ENCODE measurements at regions not wholly inside any gene's neighbourhood (a gene's known extent, or its start where the extent isn't known, plus 50 kb on each side); places are given as distances from the start of the nearest gene placed in this dataset.

GRCh38 chr3:147662705-147663104, 253.5 kb downstream of the ZIC1 start:
- H3K4me1 ChIP-seq (ENCODE audit: insufficient read depth, low read length, poor library complexity, severe bottlenecking) = no peaks in the 10 kb centered on the region
- no peaks in the 10 kb centered on the region for H3K27me3 ChIP-seq (replicated peaks; ENCODE audit: insufficient read depth, low read depth, low read length, poor library complexity)
- H3K9me3 ChIP-seq (ENCODE audit: low read depth, low read length, poor library complexity, severe bottlenecking) = no peaks in the 10 kb centered on the region
- no peak for DNase-seq (ENCODE audit: low spot score)
- H3K36me3 ChIP-seq (ENCODE audit: insufficient read depth, low read length, poor library complexity, severe bottlenecking) = no peaks in the 10 kb centered on the region
- ChIA-PET CTCF (no interaction called here), POLR2A (ENCODE audit: low non-redundant PET) (no interaction called here)
- no peak overlapping the region for H3K27ac ChIP-seq (ENCODE audit: low read depth, low read length, poor library complexity, severe bottlenecking)
- H3K4me3 ChIP-seq (ENCODE audit: low read depth, low read length, poor library complexity, severe bottlenecking) = no peak overlapping the region
- BruUV-seq (replicated peaks) = no TSS peak
- TF ChIP-seq CTCF (conservative IDR thresholded peaks at IDR 0.05; ENCODE audit: low read depth, low read length) = no peak
- intact Hi-C loops (cut with micrococcal nuclease; ENCODE audit: unreplicated experiment) = no loop called here

GRCh38 chr3:147669077-147669476, 259.9 kb downstream of the ZIC1 start:
- H3K27me3 ChIP-seq (replicated peaks; ENCODE audit: insufficient read depth, low read depth, low read length, poor library complexity) = no peaks in the 10 kb centered on the region
- no peaks in the 10 kb centered on the region for H3K4me1 ChIP-seq (ENCODE audit: insufficient read depth, low read length, poor library complexity, severe bottlenecking)
- no peaks in the 10 kb centered on the region for H3K9me3 ChIP-seq (ENCODE audit: low read depth, low read length, poor library complexity, severe bottlenecking)
- no peak overlapping the region for H3K27ac ChIP-seq (ENCODE audit: low read depth, low read length, poor library complexity, severe bottlenecking)
- ChIA-PET CTCF (no interaction called here), POLR2A (ENCODE audit: low non-redundant PET) (no interaction called here)
- no peaks in the 10 kb centered on the region for H3K36me3 ChIP-seq (ENCODE audit: insufficient read depth, low read length, poor library complexity, severe bottlenecking)
- BruUV-seq (replicated peaks) = no TSS peak
- TF ChIP-seq CTCF (conservative IDR thresholded peaks at IDR 0.05; ENCODE audit: low read depth, low read length) = no peak
- TF ChIP-seq EZH2 (IDR thresholded peaks at IDR 0.05; ENCODE audit: borderline replicate concordance, low read depth, low read length, poor library complexity, severe bottlenecking) = no peak
- intact Hi-C loops (cut with micrococcal nuclease; ENCODE audit: unreplicated experiment) = no loop called here
- no peak for DNase-seq (ENCODE audit: low spot score)
- H3K4me3 ChIP-seq (ENCODE audit: low read depth, low read length, poor library complexity, severe bottlenecking) = no peak overlapping the region

GRCh38 chr3:147672035-147672434, 262.9 kb downstream of the ZIC1 start:
- H3K27me3 ChIP-seq (replicated peaks; ENCODE audit: insufficient read depth, low read depth, low read length, poor library complexity) = no peaks in the 10 kb centered on the region
- H3K4me3 ChIP-seq (ENCODE audit: low read depth, low read length, poor library complexity, severe bottlenecking) = no peak overlapping the region
- no peak for TF ChIP-seq EZH2 (IDR thresholded peaks at IDR 0.05; ENCODE audit: borderline replicate concordance, low read depth, low read length, poor library complexity, severe bottlenecking)
- no peak for TF ChIP-seq CTCF (conservative IDR thresholded peaks at IDR 0.05; ENCODE audit: low read depth, low read length)
- no TSS peak for BruUV-seq (replicated peaks)
- H3K4me1 ChIP-seq (ENCODE audit: insufficient read depth, low read length, poor library complexity, severe bottlenecking) = no peaks in the 10 kb centered on the region
- ChIA-PET POLR2A (ENCODE audit: low non-redundant PET) (no interaction called here), CTCF (no interaction called here)
- H3K9me3 ChIP-seq (ENCODE audit: low read depth, low read length, poor library complexity, severe bottlenecking) = no peaks in the 10 kb centered on the region
- H3K36me3 ChIP-seq (ENCODE audit: insufficient read depth, low read length, poor library complexity, severe bottlenecking) = no peaks in the 10 kb centered on the region
- no peak overlapping the region for H3K27ac ChIP-seq (ENCODE audit: low read depth, low read length, poor library complexity, severe bottlenecking)
- DNase-seq (ENCODE audit: low spot score) = no peak
- intact Hi-C loops (cut with micrococcal nuclease; ENCODE audit: unreplicated experiment) = no loop called here

Data from A673 (cell line).